ENCODE measurements at regions not wholly inside any gene's neighbourhood (a gene's known extent, or its start where the extent isn't known, plus 50 kb on each side); places are given as distances from the start of the nearest gene placed in this dataset.

- Histone ChIP-seq H2AFZ (ENCODE audit: low read depth, low read length) (no peak overlapping the region), H3K4me3 (ENCODE audit: low read length) (no peak overlapping the region), H3K27me3 (ENCODE audit: insufficient read depth, low read depth, low read length) (no peaks in the 10 kb centered on the region), H3F3A (ENCODE audit: insufficient read depth, low read length, poor library complexity, severe bottlenecking) (no peaks in the 10 kb centered on the region), H3K4me2 (ENCODE audit: low read length) (no peak overlapping the region), H3K9me2 (ENCODE audit: insufficient read depth, low read length) (no peaks in the 10 kb centered on the region), H3K79me2 (replicated peaks; ENCODE audit: insufficient read depth, low read length) (no peaks in the 10 kb centered on the region), H3K9ac (ENCODE audit: low read length) (no peak overlapping the region), H3K36me3 (ENCODE audit: insufficient read depth, low read length) (no peaks in the 10 kb centered on the region), H4K20me1 (ENCODE audit: insufficient read depth) (no peaks in the 10 kb centered on the region), H3K27ac (ENCODE audit: low read length) (no peak overlapping the region), H3K9me3 (ENCODE audit: low read length) (peaks cover 7% of the 10 kb centered on the region)
- TF ChIP-seq MXI1 (conservative IDR thresholded peaks at IDR 0.05; ENCODE audit: poor library complexity, severe bottlenecking) (no peak), CTCF (IDR thresholded peaks at IDR 0.05; ENCODE audit: poor library complexity, severe bottlenecking) (no peak), EP300 (conservative IDR thresholded peaks at IDR 0.05; ENCODE audit: poor library complexity, severe bottlenecking) (no peak), RAD21 (conservative IDR thresholded peaks at IDR 0.05) (no peak), REST (IDR thresholded peaks at IDR 0.05; ENCODE audit: borderline replicate concordance) (no peak), SMC3 (conservative IDR thresholded peaks at IDR 0.05; ENCODE audit: poor library complexity) (no peak), EZH2 (IDR thresholded peaks at IDR 0.05; ENCODE audit: borderline replicate concordance, insufficient read depth, low read length, poor library complexity, severe bottlenecking) (no peak), TAF1 (IDR thresholded peaks at IDR 0.05; ENCODE audit: low read depth) (no peak)
Observed at GRCh38 chr18:78144669-78145068, 834.9 kb upstream of the SALL3 start.

- Histone ChIP-seq H3K9me3 (ENCODE audit: low read length) (peaks cover 7% of the 10 kb centered on the region), H3K36me3 (ENCODE audit: insufficient read depth, low read length) (no peaks in the 10 kb centered on the region), H3K4me3 (ENCODE audit: low read length) (no peak overlapping the region), H3K79me2 (replicated peaks; ENCODE audit: insufficient read depth, low read length) (no peaks in the 10 kb centered on the region), H3K9me2 (ENCODE audit: insufficient read depth, low read length) (no peaks in the 10 kb centered on the region), H3F3A (ENCODE audit: insufficient read depth, low read length, poor library complexity, severe bottlenecking) (no peaks in the 10 kb centered on the region), H2AFZ (ENCODE audit: low read depth, low read length) (no peak overlapping the region), H3K27ac (ENCODE audit: low read length) (no peak overlapping the region), H4K20me1 (ENCODE audit: insufficient read depth) (no peaks in the 10 kb centered on the region), H3K27me3 (ENCODE audit: insufficient read depth, low read depth, low read length) (no peaks in the 10 kb centered on the region), H3K4me2 (ENCODE audit: low read length) (no peak overlapping the region), H3K9ac (ENCODE audit: low read length) (no peak overlapping the region)
- TF ChIP-seq POLR2AphosphoS5 (IDR thresholded peaks at IDR 0.05) (no peak), MXI1 (conservative IDR thresholded peaks at IDR 0.05; ENCODE audit: poor library complexity, severe bottlenecking) (no peak), TAF1 (IDR thresholded peaks at IDR 0.05; ENCODE audit: low read depth) (no peak), CTCF (IDR thresholded peaks at IDR 0.05; ENCODE audit: poor library complexity, severe bottlenecking) (no peak), RAD21 (conservative IDR thresholded peaks at IDR 0.05) (no peak), EP300 (conservative IDR thresholded peaks at IDR 0.05; ENCODE audit: poor library complexity, severe bottlenecking) (no peak), SMC3 (conservative IDR thresholded peaks at IDR 0.05; ENCODE audit: poor library complexity) (no peak), REST (IDR thresholded peaks at IDR 0.05; ENCODE audit: borderline replicate concordance) (no peak), EZH2 (IDR thresholded peaks at IDR 0.05; ENCODE audit: borderline replicate concordance, insufficient read depth, low read length, poor library complexity, severe bottlenecking) (no peak)
Observed at GRCh38 chr18:78145096-78145495, 834.5 kb upstream of the SALL3 start.
